ENCODE measurements at regions not wholly inside any gene's neighbourhood (a gene's known extent, or its start where the extent isn't known, plus 50 kb on each side); places are given as distances from the start of the nearest gene placed in this dataset.
"Not testable (repeated sequence)": the region's sequence is repeated elsewhere in the genome, so short reads cannot be mapped to it uniquely, and the experiment has no call there.

DNA sequence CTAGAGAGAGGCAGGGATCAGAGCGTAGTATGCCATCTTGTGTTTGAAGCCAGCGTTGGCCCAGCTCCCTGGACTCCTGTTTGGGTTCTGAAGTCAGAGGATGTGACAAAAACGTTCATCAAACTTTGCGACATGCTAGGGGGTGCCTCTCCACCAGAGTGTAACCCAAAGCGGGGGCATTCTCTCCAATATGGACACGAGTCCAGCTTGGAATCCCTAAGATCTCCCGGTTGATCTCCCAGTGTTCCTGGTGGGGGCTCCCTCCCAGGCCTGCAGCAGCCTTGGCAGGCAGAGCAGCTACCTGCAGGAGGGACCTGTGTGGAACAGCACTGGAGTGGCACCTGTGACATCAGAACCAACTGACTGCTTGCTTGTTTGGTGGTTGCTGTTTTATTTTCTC is 218.8 kb upstream of the ECI2 start:
- DNase-seq (ENCODE audit: low read depth) = no peak

DNA sequence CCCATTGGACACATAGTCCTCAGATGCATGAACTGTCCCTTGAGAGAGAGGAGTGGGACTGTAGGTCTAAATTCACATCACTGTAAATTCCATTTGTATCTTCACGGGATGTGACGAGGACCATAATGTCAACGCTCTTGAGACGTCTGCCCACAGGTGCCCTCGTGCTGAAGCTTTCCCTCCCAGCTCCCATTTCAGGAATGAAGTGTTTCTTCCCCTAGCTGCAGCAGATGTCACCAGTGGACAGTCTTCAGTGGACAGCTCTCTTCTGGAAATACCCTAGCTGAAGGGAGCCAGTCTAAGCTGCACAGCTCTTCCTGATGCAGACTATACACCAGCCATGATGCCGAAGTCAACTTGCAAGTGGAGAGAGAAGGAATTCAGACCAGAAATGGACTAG is 217.4 kb upstream of the ECI2 start:
- no peak for DNase-seq (ENCODE audit: low read depth)

DNA sequence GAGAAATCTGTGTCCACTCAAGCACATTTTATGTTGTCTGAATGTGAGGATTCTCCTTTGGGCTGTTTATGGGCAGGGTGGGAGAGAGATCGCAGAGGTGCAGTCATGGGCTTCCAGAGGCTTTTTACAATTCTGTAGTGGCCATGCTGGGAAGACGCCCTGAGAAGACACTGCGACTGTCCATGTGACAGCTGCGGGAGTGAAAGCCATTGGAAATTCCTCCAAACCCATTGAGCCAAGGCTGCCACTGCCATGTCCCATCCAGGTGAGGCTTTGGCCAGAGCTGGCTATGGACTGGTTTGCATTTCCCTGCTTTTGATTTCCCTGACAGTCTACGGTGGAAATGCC is 216.9 kb upstream of the ECI2 start:
- no peak for DNase-seq (ENCODE audit: low read depth)

DNA sequence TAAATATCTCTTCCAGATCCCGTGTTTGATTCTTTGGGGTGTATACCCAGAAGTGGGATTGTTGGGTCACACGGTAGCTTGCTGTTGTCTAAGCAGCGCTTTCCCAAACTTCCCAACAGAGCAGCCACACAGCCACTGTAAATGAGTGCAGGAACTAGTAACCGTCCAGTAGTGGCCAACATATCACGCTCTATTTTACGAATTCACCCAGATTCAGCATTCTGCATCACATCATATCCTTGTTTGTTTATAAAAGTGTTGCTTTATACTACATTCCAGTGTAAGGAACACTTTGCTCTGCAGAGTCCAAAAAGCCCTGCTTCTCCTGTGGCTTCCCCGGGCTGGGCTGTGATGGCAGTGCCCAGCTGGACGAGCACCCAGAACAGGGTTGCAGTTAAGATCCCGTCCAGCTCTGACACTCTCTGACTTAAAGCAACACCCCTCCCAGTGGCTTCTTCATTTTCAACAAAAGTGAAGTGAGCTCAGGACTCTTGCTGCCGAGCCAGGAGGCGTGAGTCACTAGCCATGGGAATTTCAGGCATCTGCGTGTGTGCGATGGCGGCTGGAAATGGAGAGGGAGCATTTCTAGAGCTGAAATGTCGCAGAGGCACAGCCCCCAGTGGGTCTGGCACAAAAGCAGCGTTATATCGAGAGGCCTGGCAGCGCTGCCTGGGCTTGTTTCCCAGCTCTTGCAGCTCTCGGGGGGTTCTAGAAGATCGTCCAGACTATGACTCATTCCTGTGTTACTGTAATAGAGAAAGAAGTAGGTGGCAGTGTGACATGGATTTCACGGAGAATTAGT is 216.3 kb upstream of the ECI2 start:
- peak; percentile 99 for DNase-seq (ENCODE audit: low read depth)

DNA sequence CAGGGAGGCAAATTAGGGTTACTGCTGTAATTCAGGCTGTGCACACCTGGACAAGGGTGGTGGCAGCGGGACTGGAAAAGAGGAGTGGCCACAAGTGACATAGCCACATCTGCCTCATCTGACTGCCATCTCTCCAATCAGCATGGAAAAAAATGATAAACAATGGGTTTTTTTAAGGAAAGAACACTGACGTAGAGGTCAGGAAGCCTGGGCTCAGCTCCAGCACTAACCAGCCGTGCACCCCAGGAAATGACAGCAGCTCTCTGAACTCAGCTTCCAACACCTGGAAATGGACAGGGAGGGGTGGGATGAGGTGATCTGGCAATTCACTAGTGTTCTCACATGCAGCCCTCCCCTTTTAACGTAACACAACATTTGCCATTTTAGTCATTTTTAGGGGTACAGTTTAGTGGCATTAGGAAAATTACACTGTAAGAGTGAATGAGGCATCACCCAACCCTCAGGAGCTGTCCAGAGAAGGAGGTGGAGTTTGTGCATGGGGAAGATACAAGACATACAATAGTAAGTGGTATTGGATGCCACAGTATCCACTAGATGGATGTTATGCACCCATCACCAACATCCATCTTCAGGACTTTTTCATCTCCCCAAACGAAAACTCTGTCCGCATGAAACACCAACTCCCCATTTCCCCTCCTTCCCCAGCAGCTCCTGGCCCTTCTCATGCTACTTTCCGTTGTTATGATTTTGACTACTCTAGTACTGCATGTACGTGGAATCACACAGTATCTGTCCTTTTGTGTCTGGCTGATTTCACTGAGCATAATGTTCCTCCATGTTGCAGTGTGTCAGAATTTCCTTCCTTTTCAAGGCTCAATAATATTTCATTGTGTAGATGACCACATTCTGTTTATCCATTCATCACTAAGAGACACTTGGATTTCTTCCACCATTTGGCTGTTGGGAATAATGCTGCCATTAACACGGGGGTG is 215.5 kb upstream of the ECI2 start:
- DNase-seq (ENCODE audit: low read depth) = peak; percentile 84

DNA sequence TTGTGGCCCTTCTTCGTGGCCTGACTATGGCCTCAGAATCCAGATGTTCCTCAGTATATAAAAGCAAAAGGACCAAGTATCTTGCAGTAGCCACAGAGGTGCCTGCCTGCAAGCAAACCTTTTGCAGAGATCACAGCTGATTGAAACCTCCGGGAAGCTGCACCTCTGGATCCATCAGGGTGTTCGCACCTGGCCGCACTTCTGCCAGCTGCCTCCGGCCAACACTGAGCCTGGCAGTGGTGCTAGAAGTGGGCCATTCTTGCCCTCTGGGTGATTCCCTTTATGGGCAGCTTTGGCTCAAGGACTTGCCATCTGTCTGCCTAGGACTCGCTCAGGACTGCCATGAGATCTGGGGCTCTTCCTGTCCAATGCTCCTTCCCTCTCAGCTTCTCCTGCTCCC is 214.6 kb upstream of the ECI2 start:
- DNase-seq (ENCODE audit: low read depth) = no peak

DNA sequence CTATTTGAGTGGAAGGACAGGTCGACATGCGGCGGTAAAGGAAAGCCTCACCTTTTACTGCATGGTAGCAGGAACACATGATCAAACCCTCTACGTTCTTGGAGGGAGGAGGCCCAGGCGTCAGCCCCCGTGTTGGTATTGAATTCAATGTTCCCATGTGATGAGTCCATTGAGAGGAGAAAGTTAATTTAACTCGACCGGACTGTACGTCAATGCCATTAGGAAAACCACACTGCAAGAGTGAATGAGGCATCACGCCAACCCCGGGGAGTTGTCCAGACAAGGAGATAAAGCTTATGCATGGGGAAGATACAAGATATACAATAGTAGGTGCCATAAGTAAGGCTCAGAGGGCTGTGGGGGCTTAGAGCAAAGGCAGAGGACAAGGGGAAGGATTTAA is 213.9 kb upstream of the ECI2 start:
- no peak for DNase-seq (ENCODE audit: low read depth)

DNA sequence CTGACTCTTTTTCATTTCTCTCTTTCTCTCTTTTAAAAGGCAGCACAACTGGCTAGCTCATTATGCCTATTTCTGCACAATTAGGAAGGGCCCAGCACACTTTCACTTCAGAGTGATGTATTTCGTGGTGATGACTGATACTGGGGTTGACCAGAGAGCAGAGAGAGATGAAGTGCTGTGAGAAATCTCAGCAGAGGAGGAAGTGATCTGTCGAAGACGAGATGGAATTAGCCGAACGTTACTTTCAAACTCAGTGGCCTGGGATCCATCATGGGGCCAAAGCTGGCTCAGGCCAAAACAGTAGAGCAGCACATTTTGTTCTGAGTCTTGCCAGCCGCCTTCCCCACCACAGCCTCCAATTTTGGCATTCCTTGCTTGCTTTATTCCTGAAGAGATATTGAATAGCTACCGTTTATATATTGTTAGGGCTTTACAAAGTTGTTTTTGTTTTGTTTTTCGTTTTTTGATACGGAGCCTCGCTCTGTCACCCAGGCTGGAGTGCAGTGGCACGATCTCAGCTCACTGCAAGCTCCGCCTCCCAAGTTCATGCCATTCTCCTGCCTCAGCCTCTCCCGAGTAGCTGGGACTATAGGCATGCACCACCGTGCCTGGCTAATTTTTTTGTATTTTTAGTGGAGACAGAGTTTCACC is 213.2 kb upstream of the ECI2 start:
- no peak for DNase-seq (ENCODE audit: low read depth)

DNA sequence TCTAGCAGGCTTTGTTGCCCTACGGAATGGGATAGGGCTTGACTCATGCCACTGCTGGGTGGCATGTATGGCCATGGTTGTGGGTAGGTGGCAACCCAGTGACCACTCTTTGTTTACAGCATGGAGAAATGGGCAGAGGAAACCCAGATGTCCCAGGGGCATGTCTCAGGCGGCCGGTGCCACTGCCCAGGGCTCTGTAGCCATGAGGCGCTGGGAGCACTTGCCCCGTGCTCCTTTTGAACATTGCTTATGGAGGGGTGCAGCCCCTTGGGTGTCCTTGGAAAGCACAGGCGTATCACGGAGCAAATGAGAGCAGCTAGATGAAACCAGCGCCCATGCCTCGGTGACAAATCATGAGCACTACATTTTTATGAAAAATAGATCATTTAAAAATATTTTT is 212.5 kb upstream of the ECI2 start:
- no peak for DNase-seq (ENCODE audit: low read depth)

DNA sequence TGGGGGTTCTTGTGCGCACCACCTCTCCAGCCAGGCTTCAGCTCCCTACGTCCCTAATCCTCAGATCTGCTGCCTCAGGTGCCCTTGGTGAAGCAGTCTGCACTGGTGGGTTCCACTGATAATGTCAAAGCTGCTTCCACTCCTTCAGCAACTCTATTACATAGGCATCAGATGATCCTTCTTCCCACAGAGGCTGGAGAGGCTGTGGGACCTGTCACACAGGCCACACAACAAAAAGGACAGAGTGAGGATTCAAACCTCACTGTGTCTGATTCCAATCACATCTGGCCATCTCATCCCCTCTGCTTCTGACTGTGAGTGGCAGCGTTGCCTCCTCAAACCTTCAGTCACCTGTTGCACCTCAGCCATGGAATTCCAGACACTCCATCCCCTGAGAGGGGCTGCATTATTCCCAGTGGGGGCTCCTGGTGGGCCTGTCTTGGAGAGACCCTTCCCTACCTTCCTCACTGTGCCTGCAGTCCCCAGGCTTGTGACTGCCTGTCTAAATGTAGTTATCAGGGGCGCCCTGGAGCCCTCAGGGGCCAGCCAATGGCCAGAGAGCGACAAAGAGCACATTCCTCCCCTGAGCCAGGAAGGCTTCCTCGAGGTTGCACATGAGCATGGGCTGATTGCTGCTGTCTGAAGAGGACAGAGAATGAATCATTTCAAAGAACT is 211.4 kb upstream of the ECI2 start:
- no peak for DNase-seq (ENCODE audit: low read depth)

DNA sequence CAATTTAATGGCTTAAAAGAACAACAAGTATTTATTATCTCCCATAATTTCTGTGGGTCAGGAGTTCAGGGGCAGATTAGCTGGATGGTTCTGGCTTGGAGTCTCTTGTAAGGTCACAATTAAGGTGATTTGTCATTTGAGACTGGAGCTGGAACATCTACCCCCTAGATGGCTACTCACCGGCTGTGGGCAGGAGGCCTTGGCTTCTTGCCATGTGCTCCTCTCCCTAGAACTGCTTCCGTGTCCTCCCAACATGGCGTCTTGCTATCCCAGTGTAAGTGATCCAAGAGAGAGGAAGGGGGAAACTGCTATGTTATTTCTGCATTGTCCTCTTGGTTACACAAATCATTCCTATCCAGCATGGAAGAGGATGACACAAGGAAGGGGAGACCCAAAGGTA is 210.2 kb upstream of the ECI2 start:
- DNase-seq (ENCODE audit: low read depth) = peak; percentile 60

DNA sequence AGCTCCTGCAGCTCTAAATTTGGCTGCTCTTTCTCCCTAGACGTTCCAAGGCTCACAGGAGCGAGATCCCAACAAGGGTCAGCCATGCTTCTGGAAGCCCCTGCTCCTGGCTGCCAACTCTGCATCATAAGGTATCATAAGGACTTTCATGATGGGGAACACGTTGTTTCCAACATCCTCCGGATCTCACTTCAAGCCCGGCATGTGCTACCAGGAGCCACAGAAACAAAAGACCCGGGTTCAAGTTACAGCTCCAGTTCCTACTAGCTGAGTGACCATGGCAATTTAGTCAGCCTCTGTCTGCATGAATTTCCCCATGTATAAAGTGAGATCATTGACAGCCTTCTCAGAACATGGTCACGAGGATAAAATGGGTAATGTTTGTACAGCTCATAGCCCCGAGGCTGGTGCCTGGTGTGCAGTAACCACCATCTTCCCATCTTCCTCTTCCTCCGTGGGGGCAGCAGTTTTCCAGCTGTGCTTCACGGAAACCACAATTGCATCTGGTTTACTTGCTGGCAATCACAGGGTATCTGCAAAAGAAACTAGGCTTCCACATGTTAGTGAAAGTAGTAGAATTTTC is 209.0 kb upstream of the ECI2 start:
- DNase-seq (ENCODE audit: low read depth) = peak; percentile 60

DNA sequence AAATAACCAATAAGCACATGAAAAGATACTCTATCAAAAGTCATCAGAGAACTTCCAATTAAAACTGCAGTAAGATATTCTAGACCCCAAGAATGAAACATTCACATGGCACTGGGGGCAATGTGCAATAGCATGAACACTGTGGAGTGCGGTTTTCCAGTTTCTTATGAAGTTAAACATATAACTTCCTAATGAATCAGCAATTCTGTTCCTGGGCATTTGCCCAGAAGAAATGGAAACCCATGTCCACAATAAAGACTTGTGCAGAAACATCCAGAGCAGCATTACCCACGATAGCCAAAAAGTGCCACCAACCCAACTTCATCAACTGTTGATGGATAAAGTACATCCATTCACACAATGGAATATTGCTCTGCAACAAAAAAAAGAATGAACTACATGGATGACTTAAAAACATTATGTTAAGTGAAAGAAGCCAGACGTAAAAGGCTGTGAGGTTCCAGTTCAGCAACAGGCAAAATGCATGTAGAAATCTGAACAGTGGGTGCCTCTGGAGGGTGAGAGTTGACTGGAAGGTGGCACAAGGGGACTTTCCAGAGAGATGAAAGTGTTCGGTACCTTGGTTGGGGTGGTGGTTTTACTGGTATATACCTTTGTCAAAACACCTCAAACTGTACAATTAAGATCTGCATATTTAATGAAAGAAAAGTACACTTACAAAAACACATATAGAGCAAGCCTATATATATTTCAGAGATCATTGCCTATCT is 207.2 kb upstream of the ECI2 start:
- peak; percentile 32 for DNase-seq (ENCODE audit: low read depth)

DNA sequence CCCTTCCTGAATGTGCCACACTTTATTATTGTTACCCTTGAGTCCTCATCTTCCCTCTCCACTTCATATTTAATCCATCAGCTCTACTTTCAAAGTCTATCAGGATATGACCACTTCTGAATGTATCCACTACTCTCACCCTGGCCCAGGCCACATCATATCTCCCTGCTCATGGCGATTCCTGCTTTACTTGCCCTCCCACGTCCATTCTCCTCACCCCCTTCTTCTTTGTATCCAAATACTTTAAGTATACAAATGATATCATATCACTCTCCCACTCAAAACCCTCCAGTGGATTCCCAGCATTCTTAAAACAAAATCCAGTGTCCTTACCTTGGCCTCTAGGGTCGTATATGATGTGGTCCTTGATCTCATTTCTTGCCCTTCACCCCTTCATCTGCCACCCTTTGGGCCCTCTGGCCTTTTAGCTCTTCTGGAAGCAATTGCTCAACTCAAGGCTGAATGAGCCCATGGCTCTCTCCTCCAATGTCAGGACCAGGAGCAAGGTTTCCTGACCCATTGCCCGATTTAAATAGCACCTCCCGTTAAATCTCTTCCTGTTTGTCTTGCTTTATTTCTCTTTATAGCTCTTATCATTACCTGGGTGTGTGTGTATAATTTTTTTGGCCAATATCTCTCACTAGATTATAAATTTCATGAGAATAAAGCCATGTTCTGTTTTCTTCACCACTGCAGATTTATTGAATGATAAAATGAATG is 205.9 kb upstream of the ECI2 start:
- DNase-seq (ENCODE audit: low read depth) = no peak

DNA sequence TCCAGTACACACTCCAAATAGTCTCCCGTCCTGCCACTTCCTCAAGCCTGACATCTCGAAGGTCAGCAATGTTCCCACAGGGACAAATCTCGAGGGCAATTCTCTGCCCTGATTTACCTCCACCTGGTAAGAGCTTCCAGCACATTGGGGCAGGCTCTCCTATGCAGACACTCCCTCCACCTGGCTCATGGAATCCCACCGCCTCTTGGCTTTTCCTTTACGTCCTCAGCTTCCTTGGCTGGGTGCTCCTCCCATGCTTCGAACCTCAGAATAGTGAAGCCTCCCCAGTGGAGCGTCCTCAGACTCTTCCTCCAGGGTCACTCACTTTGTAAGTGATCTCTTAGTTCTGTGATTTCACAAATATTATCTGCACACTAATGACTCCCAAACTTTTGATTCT is 205.2 kb upstream of the ECI2 start:
- no peak for DNase-seq (ENCODE audit: low read depth)

DNA sequence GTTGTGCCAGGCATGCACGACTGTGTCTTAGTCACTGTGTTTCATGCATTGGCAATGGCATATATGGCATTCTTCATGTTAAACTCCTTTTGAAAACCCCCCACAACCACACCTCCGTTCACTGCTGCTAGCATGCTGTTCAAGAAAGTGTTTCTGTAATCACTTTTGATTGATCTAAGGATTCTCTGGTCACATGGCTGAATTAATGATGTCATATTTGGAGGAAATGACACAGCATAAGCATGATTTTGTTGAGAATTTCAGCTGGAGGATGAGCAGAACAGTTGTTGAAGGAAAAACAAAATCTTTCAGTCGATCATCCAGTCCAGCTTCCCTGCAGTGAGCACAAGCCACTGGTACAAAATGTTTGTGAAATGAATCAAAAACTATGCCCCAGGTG is 203.5 kb upstream of the ECI2 start:
- no peak for DNase-seq (ENCODE audit: low read depth)

DNA sequence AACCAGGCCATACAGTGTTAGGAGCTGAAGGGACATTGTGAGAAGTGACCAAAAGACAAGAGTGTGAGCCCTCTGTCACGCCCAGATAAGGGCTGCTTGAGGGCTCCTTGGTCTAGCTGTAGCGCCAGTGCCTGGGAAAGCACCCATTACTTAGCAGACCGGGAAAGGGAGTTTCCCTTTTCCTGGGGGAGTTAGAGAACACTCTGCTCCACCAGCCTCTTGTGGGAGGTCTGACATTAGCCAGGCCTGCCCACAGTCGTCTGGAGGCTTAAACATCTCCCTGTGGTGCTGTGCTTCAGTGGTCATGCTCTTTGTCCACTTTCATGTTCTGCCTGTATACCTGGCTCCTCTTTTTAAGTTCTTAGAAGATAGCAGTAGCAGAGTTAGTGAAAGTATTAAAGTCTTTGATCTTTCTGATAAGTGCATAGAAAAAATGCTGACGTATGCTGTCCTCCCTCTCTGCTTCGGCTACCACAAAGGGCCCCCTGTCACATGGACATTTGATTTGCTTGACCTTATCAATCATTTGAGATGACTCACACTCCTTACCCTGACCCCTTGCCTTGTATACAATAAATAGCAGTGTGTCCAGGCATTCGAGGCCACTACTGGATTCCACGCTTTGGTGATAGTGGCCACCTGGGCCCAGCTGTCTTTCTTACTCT is 201.5 kb upstream of the ECI2 start:
- peak; percentile 34 for DNase-seq (ENCODE audit: low read depth)

DNA sequence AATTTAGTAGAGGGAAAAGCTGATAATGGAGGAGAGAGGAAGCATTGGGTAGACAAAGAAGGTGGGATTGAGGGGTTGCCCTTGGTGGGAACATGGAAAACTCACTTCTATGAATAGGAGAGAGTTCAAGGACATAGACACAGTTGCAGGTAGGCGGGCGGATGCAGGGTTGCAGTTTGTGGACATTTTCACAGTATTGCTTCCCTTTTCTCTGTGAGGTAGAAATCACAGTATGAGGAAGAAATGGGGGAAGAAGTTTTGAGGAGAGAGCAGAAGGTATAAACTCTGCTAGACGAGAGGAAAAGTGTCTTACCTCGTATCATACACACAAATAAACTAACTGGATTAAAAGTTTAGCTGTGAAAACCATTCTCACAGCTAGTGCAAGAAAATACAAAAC is 200.7 kb upstream of the ECI2 start:
- DNase-seq (ENCODE audit: low read depth) = no peak

DNA sequence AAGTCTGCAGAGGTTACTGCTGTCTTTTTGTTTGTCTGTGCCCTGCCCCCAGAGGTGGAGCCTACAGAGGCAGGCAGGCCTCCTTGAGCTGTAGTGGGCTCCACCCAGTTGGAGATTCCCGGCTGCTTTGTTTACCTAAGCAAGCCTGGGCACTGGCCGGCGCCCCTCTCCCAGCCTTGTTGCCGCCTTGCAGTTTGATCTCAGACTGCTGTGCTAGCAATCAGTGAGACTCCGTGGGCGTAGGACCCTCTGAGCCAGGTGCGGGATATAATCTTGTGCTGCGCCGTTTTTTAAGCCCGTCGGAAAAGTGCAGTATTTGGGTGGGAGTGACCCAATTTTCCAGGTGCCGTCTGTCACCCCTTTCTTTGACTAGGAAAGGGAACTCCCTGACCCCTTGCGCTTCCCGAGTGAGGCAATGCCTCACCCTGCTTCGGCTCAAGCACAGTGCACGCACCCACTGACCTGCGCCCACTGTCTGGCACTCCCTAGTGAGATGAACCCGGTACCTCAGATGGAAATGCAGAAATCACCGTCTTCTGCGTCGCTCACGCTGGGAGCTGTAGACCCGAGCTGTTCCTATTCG is 198.9 kb upstream of the ECI2 start:
- DNase-seq (ENCODE audit: low read depth) = not testable (repeated sequence)

All from M059J (cell line).